NB4 (cell line): ENCODE measurements at regions not wholly inside any gene's neighbourhood (a gene's known extent, or its start where the extent isn't known, plus 50 kb on each side); places are given as distances from the start of the nearest gene placed in this dataset.

Source experiments
- MYC ChIP-seq: IDR thresholded peaks from 2 replicates; pipeline ENCODE4 v1.6.1; 2011; ENCODE audit warnings: low read depth, low read length
- POLR2A ChIP-seq: IDR thresholded peaks from 2 replicates; pipeline ENCODE4 v1.6.1; 2011; ENCODE audit warnings: mild to moderate bottlenecking; ENCODE audit not compliant: insufficient read length; ENCODE audit errors: extremely low read depth
- TF ChIP-seq, protein P1 (sequence below): IDR thresholded peaks from one replicate; pipeline ENCODE4 v1.5.1; 2012; ENCODE audit warnings: low read depth, low read length
- TF ChIP-seq, protein P2 (sequence below): IDR thresholded peaks from 2 replicates; pipeline ENCODE4 v1.6.1; 2011; ENCODE audit warnings: low read depth, low read length

DNA sequence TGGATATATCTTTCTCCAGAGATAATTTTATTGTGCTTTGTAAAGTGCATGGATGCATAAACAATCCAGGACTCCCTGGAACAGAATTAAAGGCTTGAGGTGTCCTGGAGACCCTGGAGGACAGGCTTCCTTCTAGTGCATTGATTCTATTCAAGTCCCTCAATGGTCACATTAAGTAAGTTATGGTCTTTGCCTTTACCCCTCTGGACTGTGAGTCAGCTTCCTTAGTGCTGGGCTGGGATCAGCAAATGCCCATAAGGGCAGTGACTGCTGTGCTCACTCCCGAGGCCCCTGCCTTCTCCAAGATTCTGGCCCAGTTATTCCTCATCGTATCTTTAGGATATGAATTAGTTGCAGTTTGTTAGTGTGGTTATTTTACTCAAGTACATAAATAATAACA, 178.7 kb upstream of the PRSS58 start:
- TF ChIP-seq, protein P1, sequence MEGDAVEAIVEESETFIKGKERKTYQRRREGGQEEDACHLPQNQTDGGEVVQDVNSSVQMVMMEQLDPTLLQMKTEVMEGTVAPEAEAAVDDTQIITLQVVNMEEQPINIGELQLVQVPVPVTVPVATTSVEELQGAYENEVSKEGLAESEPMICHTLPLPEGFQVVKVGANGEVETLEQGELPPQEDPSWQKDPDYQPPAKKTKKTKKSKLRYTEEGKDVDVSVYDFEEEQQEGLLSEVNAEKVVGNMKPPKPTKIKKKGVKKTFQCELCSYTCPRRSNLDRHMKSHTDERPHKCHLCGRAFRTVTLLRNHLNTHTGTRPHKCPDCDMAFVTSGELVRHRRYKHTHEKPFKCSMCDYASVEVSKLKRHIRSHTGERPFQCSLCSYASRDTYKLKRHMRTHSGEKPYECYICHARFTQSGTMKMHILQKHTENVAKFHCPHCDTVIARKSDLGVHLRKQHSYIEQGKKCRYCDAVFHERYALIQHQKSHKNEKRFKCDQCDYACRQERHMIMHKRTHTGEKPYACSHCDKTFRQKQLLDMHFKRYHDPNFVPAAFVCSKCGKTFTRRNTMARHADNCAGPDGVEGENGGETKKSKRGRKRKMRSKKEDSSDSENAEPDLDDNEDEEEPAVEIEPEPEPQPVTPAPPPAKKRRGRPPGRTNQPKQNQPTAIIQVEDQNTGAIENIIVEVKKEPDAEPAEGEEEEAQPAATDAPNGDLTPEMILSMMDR: no peak
- TF ChIP-seq POLR2A (no peak), MYC (no peak)
- TF ChIP-seq, protein P2, sequence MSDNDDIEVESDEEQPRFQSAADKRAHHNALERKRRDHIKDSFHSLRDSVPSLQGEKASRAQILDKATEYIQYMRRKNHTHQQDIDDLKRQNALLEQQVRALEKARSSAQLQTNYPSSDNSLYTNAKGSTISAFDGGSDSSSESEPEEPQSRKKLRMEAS: no peak
